Esophagus muscularis mucosa (tissue), 4 donors: ENCODE measurements at regions not wholly inside any gene's neighbourhood (a gene's known extent, or its start where the extent isn't known, plus 50 kb on each side); places are given as distances from the start of the nearest gene placed in this dataset.

Experiments used
- DNase-seq: peaks from one replicate; pipeline ENCODE4 v3.0.0-alpha.2; 2017; ENCODE audit errors: extremely low spot score
- H3K27ac ChIP-seq, 4 donors: fragments of 200-600 bp; sonication (generic); replicated peaks in 1 of 4; 1 replicate in 3 of 4; 2 replicates in 1 of 4; pipeline ENCODE4 v1.5.1; 2016 to 2019; ENCODE audit warnings: mild to moderate bottlenecking in 1 of 4
- H3K27me3 ChIP-seq, 4 donors: fragments of 200-600 bp; sonication (generic); one replicate each; pipeline versions ENCODE4 v1.5.1 to v1.6.0; 2016 to 2019
- H3K36me3 ChIP-seq, 4 donors: fragments of 200-600 bp; sonication (generic); one replicate each; pipeline ENCODE4 v1.5.1; 2016 to 2019
- H3K4me1 ChIP-seq, 4 donors: fragments of 200-600 bp; sonication (generic); one replicate each; pipeline ENCODE4 v1.5.1; 2016 to 2019
- H3K4me3 ChIP-seq, 4 donors: fragments of 200-600 bp; sonication (generic); 1 replicate in 2 of 4; 2 replicates in 2 of 4; pipeline ENCODE4 v1.5.1; 2016 to 2019; ENCODE audit warnings: mild to moderate bottlenecking in 4 of 4, moderate library complexity in 1 of 4
- H3K9me3 ChIP-seq, 4 donors: fragments of 200-600 bp; sonication (generic); 1 replicate in 3 of 4; 2 replicates in 1 of 4; pipeline ENCODE4 v1.5.1; 2016 to 2019
- EP300 ChIP-seq: sonication (generic); formaldehyde crosslinking; IDR thresholded peaks from one replicate; pipeline ENCODE4 v1.6.1; 2017; ENCODE audit warnings: antibody characterized with exemption
- POLR2A ChIP-seq: fragments of 450-650 bp; IDR thresholded peaks from one replicate; pipeline ENCODE4 v1.6.1; 2017; ENCODE audit warnings: antibody characterized with exemption, moderate library complexity, mild to moderate bottlenecking, low read depth
- POLR2AphosphoS5 ChIP-seq, 2 donors: sonication (generic); formaldehyde crosslinking; IDR thresholded peaks; one replicate each; pipeline ENCODE4 v1.6.1; 2017; ENCODE audit warnings: antibody characterized with exemption in 2 of 2
- WGBS: methylation state at CpG from one replicate; pipeline ENCODE4 v1.1.5; 2018; 5-methylcytosine and 5-hydroxymethylcytosine counted together
- intact Hi-C: fragments of 100-400 bp; cut with DNase I; formaldehyde crosslinking; loops from one replicate; pipeline ENCODE4 v1.15.1; 2023
- TF ChIP-seq, protein P1 (sequence below), 3 experiments: fragments of 200-600 bp in 2 of 3; fragments of 450-650 bp in 1 of 3; sonication (generic) in 2 of 3; IDR thresholded peaks; one replicate each; pipeline ENCODE4 v1.5.1; 2017 to 2019; ENCODE audit warnings: antibody characterized with exemption in 3 of 3, mild to moderate bottlenecking in 2 of 3, moderate library complexity in 1 of 3

DNA sequence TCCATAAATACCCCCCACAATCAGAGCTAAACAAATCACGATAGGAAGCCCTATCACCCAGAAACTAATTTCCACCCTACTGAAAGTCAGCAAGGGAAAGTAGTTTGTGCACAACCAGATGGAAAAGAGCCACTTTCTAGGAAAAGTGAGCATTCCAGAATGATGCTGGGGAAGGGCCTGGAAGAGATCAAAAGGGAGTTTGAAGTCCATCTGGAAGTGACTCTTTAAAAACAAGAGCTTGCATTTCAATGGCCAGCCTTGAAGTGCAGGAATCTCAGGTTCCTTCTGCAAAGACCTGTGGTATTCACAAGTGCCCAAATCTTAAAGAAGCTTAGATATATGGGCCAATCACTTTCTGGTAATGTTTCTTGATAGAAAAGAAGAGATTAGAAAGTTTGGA lies 97.0 kb upstream of the LDB2 start:
- TF ChIP-seq POLR2A (no peak), POLR2AphosphoS5 (IDR thresholded peaks at IDR 0.05) (no peak), EP300 (no peak)
- TF ChIP-seq, protein P1, sequence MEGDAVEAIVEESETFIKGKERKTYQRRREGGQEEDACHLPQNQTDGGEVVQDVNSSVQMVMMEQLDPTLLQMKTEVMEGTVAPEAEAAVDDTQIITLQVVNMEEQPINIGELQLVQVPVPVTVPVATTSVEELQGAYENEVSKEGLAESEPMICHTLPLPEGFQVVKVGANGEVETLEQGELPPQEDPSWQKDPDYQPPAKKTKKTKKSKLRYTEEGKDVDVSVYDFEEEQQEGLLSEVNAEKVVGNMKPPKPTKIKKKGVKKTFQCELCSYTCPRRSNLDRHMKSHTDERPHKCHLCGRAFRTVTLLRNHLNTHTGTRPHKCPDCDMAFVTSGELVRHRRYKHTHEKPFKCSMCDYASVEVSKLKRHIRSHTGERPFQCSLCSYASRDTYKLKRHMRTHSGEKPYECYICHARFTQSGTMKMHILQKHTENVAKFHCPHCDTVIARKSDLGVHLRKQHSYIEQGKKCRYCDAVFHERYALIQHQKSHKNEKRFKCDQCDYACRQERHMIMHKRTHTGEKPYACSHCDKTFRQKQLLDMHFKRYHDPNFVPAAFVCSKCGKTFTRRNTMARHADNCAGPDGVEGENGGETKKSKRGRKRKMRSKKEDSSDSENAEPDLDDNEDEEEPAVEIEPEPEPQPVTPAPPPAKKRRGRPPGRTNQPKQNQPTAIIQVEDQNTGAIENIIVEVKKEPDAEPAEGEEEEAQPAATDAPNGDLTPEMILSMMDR (IDR thresholded peaks at IDR 0.05): no peak
- Histone ChIP-seq H3K27me3 (no peaks in the 10 kb centered on the region), H3K27ac (no peak overlapping the region), H3K36me3 (no peaks in the 10 kb centered on the region), H3K4me1 (no peaks in the 10 kb centered on the region), H3K9me3 (no peaks in the 10 kb centered on the region), H3K4me3 (no peak overlapping the region)
- intact Hi-C loops: no loop called here
- no peak for DNase-seq
- 85% methylated on average over 1 of the region's 1 CpG for WGBS

DNA sequence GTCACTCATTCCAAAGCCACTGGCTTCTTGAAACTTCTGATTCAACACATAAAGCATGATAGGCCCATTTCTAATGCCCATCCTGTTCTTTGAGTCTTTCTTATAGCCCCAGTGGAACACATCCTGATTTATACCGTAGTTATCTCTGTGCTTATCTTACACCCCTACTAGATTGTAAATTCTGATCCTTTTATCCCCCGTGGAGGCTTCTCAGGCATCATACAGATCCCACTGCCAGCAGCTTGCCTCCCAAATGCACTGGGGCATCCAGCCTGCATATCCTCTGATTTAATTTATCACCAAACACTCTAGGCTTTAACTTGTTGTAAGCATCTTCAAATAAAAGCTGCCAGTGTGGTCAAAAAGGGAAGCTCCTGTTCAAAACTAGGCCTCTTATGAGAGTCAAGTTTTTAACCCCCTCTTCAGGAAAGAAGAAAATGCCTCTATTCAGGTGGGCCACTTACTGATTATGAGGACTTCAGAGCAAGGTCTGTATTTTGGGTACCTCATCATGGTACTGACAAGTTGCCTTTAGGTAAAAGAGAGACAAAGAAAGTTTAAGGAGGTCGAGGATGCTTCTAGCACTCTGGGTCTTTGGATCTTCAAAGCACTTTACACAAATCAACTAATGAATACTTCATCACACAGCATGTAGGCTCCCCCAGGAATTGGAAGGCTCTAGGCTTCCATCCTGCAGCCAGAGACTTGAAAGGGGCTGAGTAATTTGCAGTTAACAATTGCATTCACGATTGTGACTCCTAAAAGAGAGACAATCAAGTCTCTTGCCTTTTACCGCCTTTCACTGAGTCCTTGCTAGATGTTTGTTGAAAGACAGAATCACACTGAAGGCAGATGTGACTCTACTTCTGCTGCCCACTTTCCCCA lies 95.8 kb upstream of the LDB2 start:
- H3K27ac ChIP-seq: no peak overlapping the region
- no peaks in the 10 kb centered on the region for H3K36me3 ChIP-seq
- H3K27me3 ChIP-seq: no peaks in the 10 kb centered on the region
- H3K4me3 ChIP-seq: no peak overlapping the region
- H3K4me1 ChIP-seq: no peaks in the 10 kb centered on the region
- 86% methylated on average over 5 of the region's 5 CpGs for WGBS
- no peak for DNase-seq
- no peak for TF ChIP-seq POLR2A
- no peak for TF ChIP-seq EP300
- no peak for TF ChIP-seq POLR2AphosphoS5 (IDR thresholded peaks at IDR 0.05)
- TF ChIP-seq, protein P1 (IDR thresholded peaks at IDR 0.05): no peak
- no peaks in the 10 kb centered on the region for H3K9me3 ChIP-seq
- intact Hi-C loops: no loop called here

- intact Hi-C loops: no loop called here
- no peaks in the 10 kb centered on the region for H3K9me3 ChIP-seq
- no peaks in the 10 kb centered on the region for H3K27me3 ChIP-seq
- WGBS: 59% methylated on average over 5 of the region's 5 CpGs
- no peaks in the 10 kb centered on the region for H3K36me3 ChIP-seq
- H3K4me1 ChIP-seq: no peaks in the 10 kb centered on the region
- no peak for TF ChIP-seq POLR2AphosphoS5 (IDR thresholded peaks at IDR 0.05)
- no peak for TF ChIP-seq POLR2A
- TF ChIP-seq, protein P1 (IDR thresholded peaks at IDR 0.05): no peak
- no peak for TF ChIP-seq EP300
- no peak overlapping the region for H3K27ac ChIP-seq
- no peak overlapping the region for H3K4me3 ChIP-seq
- DNase-seq: no peak
These were observed 94.3 kb upstream of the LDB2 start for GRCh38 chr4:16992566-16993225.

- no peaks in the 10 kb centered on the region for H3K9me3 ChIP-seq
- no peak for DNase-seq
- 91% methylated on average over 5 of the region's 5 CpGs for WGBS
- TF ChIP-seq POLR2A (no peak), EP300 (no peak), POLR2AphosphoS5 (IDR thresholded peaks at IDR 0.05) (no peak)
- TF ChIP-seq, protein P1 (IDR thresholded peaks at IDR 0.05): no peak
- H3K27me3 ChIP-seq: no peaks in the 10 kb centered on the region
- H3K27ac ChIP-seq: no peak overlapping the region
- no peak overlapping the region for H3K4me3 ChIP-seq
- no peaks in the 10 kb centered on the region for H3K36me3 ChIP-seq
- no peaks in the 10 kb centered on the region for H3K4me1 ChIP-seq
- intact Hi-C loops: no loop called here
These were observed 93.0 kb upstream of the LDB2 start for GRCh38 chr4:16991450-16991849.
